ENCODE measurements at regions not wholly inside any gene's neighbourhood (a gene's known extent, or its start where the extent isn't known, plus 50 kb on each side); places are given as distances from the start of the nearest gene placed in this dataset.

GRCh38 chr10:36367362-36367761 is 725.3 kb upstream of the FZD8 start:
- Histone ChIP-seq H4K20me1 (ENCODE audit: insufficient read depth, low read length) (no peaks in the 10 kb centered on the region), H3K4me3 (ENCODE audit: low read length) (no peak overlapping the region), H3K36me3 (replicated peaks; ENCODE audit: low read depth, low read length) (no peaks in the 10 kb centered on the region), H3K79me2 (ENCODE audit: low read length) (no peaks in the 10 kb centered on the region), H3K27ac (ENCODE audit: low read length) (no peak overlapping the region), H3K4me2 (ENCODE audit: low read length) (no peak overlapping the region), H3K27me3 (ENCODE audit: low read depth, low read length) (no peaks in the 10 kb centered on the region), H3K9me3 (ENCODE audit: insufficient read depth, low read length) (no peaks in the 10 kb centered on the region), H2AFZ (ENCODE audit: low read depth, low read length) (no peak overlapping the region), H3K9ac (ENCODE audit: low read length) (no peak overlapping the region), H3K4me1 (ENCODE audit: low read length) (no peaks in the 10 kb centered on the region)
- TF ChIP-seq EZH2phosphoT487 (IDR thresholded peaks at IDR 0.05; ENCODE audit: low read depth) (no peak), CTCF (IDR thresholded peaks at IDR 0.05; ENCODE audit: low read depth, low read length) (no peak)

- H3K9me3 ChIP-seq (ENCODE audit: insufficient read depth, low read length), result no peaks in the 10 kb centered on the region
- no peaks in the 10 kb centered on the region for H4K20me1 ChIP-seq (ENCODE audit: insufficient read depth, low read length)
- no peak overlapping the region for H3K4me3 ChIP-seq (ENCODE audit: low read length)
- no peaks in the 10 kb centered on the region for H3K27me3 ChIP-seq (ENCODE audit: low read depth, low read length)
- H3K4me1 ChIP-seq (ENCODE audit: low read length), result no peaks in the 10 kb centered on the region
- no peak overlapping the region for H2AFZ ChIP-seq (ENCODE audit: low read depth, low read length)
- TF ChIP-seq EZH2phosphoT487 (IDR thresholded peaks at IDR 0.05; ENCODE audit: low read depth) (no peak), CTCF (IDR thresholded peaks at IDR 0.05; ENCODE audit: low read depth, low read length) (no peak)
- no peak overlapping the region for H3K27ac ChIP-seq (ENCODE audit: low read length)
- H3K36me3 ChIP-seq (replicated peaks; ENCODE audit: low read depth, low read length), result no peaks in the 10 kb centered on the region
- no peak overlapping the region for H3K9ac ChIP-seq (ENCODE audit: low read length)
- no peaks in the 10 kb centered on the region for H3K79me2 ChIP-seq (ENCODE audit: low read length)
- no peak overlapping the region for H3K4me2 ChIP-seq (ENCODE audit: low read length)
Observed at GRCh38 chr10:36366843-36367242, 724.7 kb upstream of the FZD8 start.

GRCh38 chr10:36366065-36366464 is 724.0 kb upstream of the FZD8 start:
- H3K9ac ChIP-seq (ENCODE audit: low read length), result no peak overlapping the region
- no peaks in the 10 kb centered on the region for H3K9me3 ChIP-seq (ENCODE audit: insufficient read depth, low read length)
- no peak overlapping the region for H3K27ac ChIP-seq (ENCODE audit: low read length)
- no peak overlapping the region for H3K4me2 ChIP-seq (ENCODE audit: low read length)
- H3K79me2 ChIP-seq (ENCODE audit: low read length), result no peaks in the 10 kb centered on the region
- no peaks in the 10 kb centered on the region for H4K20me1 ChIP-seq (ENCODE audit: insufficient read depth, low read length)
- TF ChIP-seq EZH2phosphoT487 (IDR thresholded peaks at IDR 0.05; ENCODE audit: low read depth), result no peak
- TF ChIP-seq CTCF (IDR thresholded peaks at IDR 0.05; ENCODE audit: low read depth, low read length), result no peak
- H3K36me3 ChIP-seq (replicated peaks; ENCODE audit: low read depth, low read length), result no peaks in the 10 kb centered on the region
- no peaks in the 10 kb centered on the region for H3K27me3 ChIP-seq (ENCODE audit: low read depth, low read length)
- no peak overlapping the region for H3K4me3 ChIP-seq (ENCODE audit: low read length)
- no peak overlapping the region for H2AFZ ChIP-seq (ENCODE audit: low read depth, low read length)
- H3K4me1 ChIP-seq (ENCODE audit: low read length), result no peaks in the 10 kb centered on the region

- TF ChIP-seq CTCF (IDR thresholded peaks at IDR 0.05; ENCODE audit: low read depth, low read length) (no peak), EZH2phosphoT487 (IDR thresholded peaks at IDR 0.05; ENCODE audit: low read depth) (no peak)
- Histone ChIP-seq H3K4me1 (ENCODE audit: low read length) (no peaks in the 10 kb centered on the region), H3K4me2 (ENCODE audit: low read length) (no peak overlapping the region), H4K20me1 (ENCODE audit: insufficient read depth, low read length) (no peaks in the 10 kb centered on the region), H3K9me3 (ENCODE audit: insufficient read depth, low read length) (no peaks in the 10 kb centered on the region), H3K4me3 (ENCODE audit: low read length) (no peak overlapping the region), H3K27ac (ENCODE audit: low read length) (no peak overlapping the region), H2AFZ (ENCODE audit: low read depth, low read length) (no peak overlapping the region), H3K27me3 (ENCODE audit: low read depth, low read length) (no peaks in the 10 kb centered on the region), H3K36me3 (replicated peaks; ENCODE audit: low read depth, low read length) (no peaks in the 10 kb centered on the region), H3K9ac (ENCODE audit: low read length) (no peak overlapping the region), H3K79me2 (ENCODE audit: low read length) (no peaks in the 10 kb centered on the region)
Observed at GRCh38 chr10:36362257-36362656, 720.2 kb upstream of the FZD8 start.

All from OCI-LY3 (cell line).